IMR-90 (cell line): ENCODE measurements at regions not wholly inside any gene's neighbourhood (a gene's known extent, or its start where the extent isn't known, plus 50 kb on each side); places are given as distances from the start of the nearest gene placed in this dataset.

Source experiments
- ATAC-seq: fragments of 200-7000 bp; cut with Tn5 transposase; 2 replicates; pipeline ENCODE4 v1.9.1; 2020; ENCODE audit warnings: low read depth, mild to moderate bottlenecking, moderate library complexity
- BruUV-seq: library from RNA; stranded (reverse); fragments of 400-500 nt; replicated peaks from 2 replicates; lab custom pipeline; 2021; lab: Mats Ljungman, UMichigan
- CTCF ChIA-PET: fragments of 300-600 bp; formaldehyde crosslinking; extraction: SDS; loops from one replicate; lab custom pipeline; 2021; ENCODE audit warnings: antibody characterized with exemption; lab: Yijun Ruan, JAX
- POLR2A ChIA-PET: fragments of 300-600 bp; sonication (Branson Sonifier 250); formaldehyde crosslinking; loops from one replicate; lab custom pipeline; 2022; ENCODE audit warnings: antibody characterized with exemption; ENCODE audit not compliant: unreplicated experiment; lab: Charles Lee
- DNase-seq: peaks from one replicate; pipeline ENCODE4 v3.0.0; 2013
- H2AFZ ChIP-seq: replicated peaks from 2 replicates; pipeline ENCODE3; 2013; ENCODE audit warnings: low read length, mild to moderate bottlenecking; ENCODE audit not compliant: poor library complexity
- H2AK5ac ChIP-seq: 2 replicates; pipeline ENCODE4 v1.6.1; 2013; ENCODE audit warnings: low read depth, low read length, inconsistent platforms
- H2AK9ac ChIP-seq: replicated peaks from 2 replicates; pipeline ENCODE3; 2013; ENCODE audit warnings: mild to moderate bottlenecking, low read depth, low read length, moderate library complexity; ENCODE audit not compliant: poor library complexity
- H2BK120ac ChIP-seq: 2 replicates; pipeline ENCODE4 v1.6.1; 2013; ENCODE audit warnings: low read depth, low read length, inconsistent platforms
- H2BK15ac ChIP-seq: 3 replicates; pipeline ENCODE4 v1.6.1; 2013; ENCODE audit warnings: low read depth, low read length, inconsistent platforms
- H2BK20ac ChIP-seq: 2 replicates; pipeline ENCODE4 v1.6.1; 2013; ENCODE audit warnings: low read depth, mild to moderate bottlenecking, inconsistent platforms, low read length, moderate library complexity
- H2BK5ac ChIP-seq: 2 replicates; pipeline ENCODE4 v1.6.1; 2013; ENCODE audit warnings: mild to moderate bottlenecking, low read depth, low read length, inconsistent platforms; ENCODE audit not compliant: poor library complexity, severe bottlenecking
- H3K14ac ChIP-seq: replicated peaks from 2 replicates; pipeline ENCODE4 v1.6.1; 2013; ENCODE audit warnings: low read depth, low read length, inconsistent platforms
- H3K18ac ChIP-seq: 2 replicates; pipeline ENCODE4 v1.6.1; 2013; ENCODE audit warnings: low read depth, low read length, control low read depth
- H3K23ac ChIP-seq: 2 replicates; pipeline ENCODE4 v1.6.1; 2013; ENCODE audit warnings: low read depth, low read length, inconsistent platforms
- H3K27ac ChIP-seq: 2 replicates; pipeline ENCODE4 v1.5.1; 2013; ENCODE audit warnings: mild to moderate bottlenecking, control low read depth, low read length; ENCODE audit not compliant: insufficient read depth
- H3K27me3 ChIP-seq: 2 replicates; pipeline ENCODE4 v1.6.1; 2013; ENCODE audit warnings: low read length; ENCODE audit not compliant: control insufficient read depth, insufficient read depth
- H3K36me3 ChIP-seq: 2 replicates; pipeline ENCODE4 v1.6.1; 2013; ENCODE audit warnings: low read length, mixed read lengths; ENCODE audit not compliant: control insufficient read depth, insufficient read depth
- H3K4ac ChIP-seq: 2 replicates; pipeline ENCODE4 v1.6.1; 2013; ENCODE audit warnings: low read depth, low read length, inconsistent platforms
- H3K4me1 ChIP-seq: 2 replicates; pipeline ENCODE4 v1.6.1; 2013; ENCODE audit warnings: low read length, mixed read lengths; ENCODE audit not compliant: control insufficient read depth, insufficient read depth
- H3K4me2 ChIP-seq: 2 replicates; pipeline ENCODE4 v1.6.1; 2013; ENCODE audit warnings: low read depth, mild to moderate bottlenecking, control low read depth, low read length, moderate library complexity
- H3K4me3 ChIP-seq: 2 replicates; pipeline ENCODE4 v1.5.1; 2013; ENCODE audit warnings: low read depth, mild to moderate bottlenecking, control low read depth, low read length, moderate library complexity; ENCODE audit not compliant: insufficient read depth
- H3K56ac ChIP-seq: 2 replicates; pipeline ENCODE4 v1.6.1; 2013; ENCODE audit warnings: low read length, inconsistent platforms; ENCODE audit not compliant: insufficient read depth; ENCODE audit errors: extremely low read depth
- H3K79me1 ChIP-seq, 2 experiments: 2 replicates each; pipeline ENCODE4 v1.6.1; 2013; ENCODE audit warnings: low read length in 2 of 2, inconsistent platforms in 1 of 2, low read depth in 1 of 2
- H3K9ac ChIP-seq: 2 replicates; pipeline ENCODE4 v1.6.1; 2013; ENCODE audit warnings: low read depth, low read length, control low read depth
- H3K9me1 ChIP-seq: 2 replicates; pipeline ENCODE4 v1.6.1; 2013; ENCODE audit warnings: low read length, inconsistent platforms; ENCODE audit not compliant: insufficient read depth
- H3K9me3 ChIP-seq: 2 replicates; pipeline ENCODE4 v1.6.1; 2013; ENCODE audit warnings: low read length; ENCODE audit not compliant: control insufficient read depth, insufficient read depth
- H4K20me1 ChIP-seq: 2 replicates; pipeline ENCODE4 v1.6.1; 2013; ENCODE audit warnings: low read length, inconsistent platforms; ENCODE audit not compliant: insufficient read depth
- H4K5ac ChIP-seq: 2 replicates; pipeline ENCODE4 v1.6.1; 2013; ENCODE audit warnings: mild to moderate bottlenecking, low read depth, low read length, control low read depth
- H4K8ac ChIP-seq, 2 experiments: 2 replicates each; pipeline ENCODE4 v1.6.1; 2013; ENCODE audit warnings: low read depth in 2 of 2, low read length in 2 of 2, control low read depth in 1 of 2, inconsistent platforms in 1 of 2
- H4K91ac ChIP-seq: 2 replicates; pipeline ENCODE4 v1.6.1; 2013; ENCODE audit warnings: low read depth, low read length, inconsistent platforms; ENCODE audit not compliant: insufficient read depth
- BHLHE40 ChIP-seq: fragments of 150-350 bp; IDR thresholded peaks from 2 replicates; pipeline ENCODE4 v1.6.1; 2016; ENCODE audit warnings: mild to moderate bottlenecking, low read depth, low read length
- CEBPB ChIP-seq: IDR thresholded peaks from 2 replicates; pipeline ENCODE4 v1.6.1; 2012; ENCODE audit warnings: low read depth, low read length, improper control_type of control experiment
- CHD1 ChIP-seq: IDR thresholded peaks from 2 replicates; pipeline ENCODE4 v1.6.1; 2012; ENCODE audit warnings: low read depth, low read length, improper control_type of control experiment
- FOS ChIP-seq: fragments of 150-350 bp; IDR thresholded peaks from 2 replicates; pipeline ENCODE4 v1.6.1; 2016; ENCODE audit warnings: low read depth, low read length
- MAFK ChIP-seq: IDR thresholded peaks from 2 replicates; pipeline ENCODE4 v1.6.1; 2012; ENCODE audit warnings: low read depth, low read length, improper control_type of control experiment
- MAZ ChIP-seq: IDR thresholded peaks from 2 replicates; pipeline ENCODE4 v1.6.1; 2012; ENCODE audit warnings: low read depth, mild to moderate bottlenecking, low read length, improper control_type of control experiment, moderate library complexity, borderline replicate concordance
- MXI1 ChIP-seq: IDR thresholded peaks from 2 replicates; pipeline ENCODE4 v1.6.1; 2012; ENCODE audit warnings: low read depth, mild to moderate bottlenecking, low read length, moderate library complexity, borderline replicate concordance
- NFE2L2 ChIP-seq: fragments of 150-350 bp; IDR thresholded peaks from 2 replicates; pipeline ENCODE4 v1.6.1; 2016; ENCODE audit warnings: low read depth, mild to moderate bottlenecking, low read length
- POLR2A ChIP-seq: IDR thresholded peaks from 2 replicates; pipeline ENCODE4 v1.6.1; 2012; ENCODE audit warnings: mild to moderate bottlenecking, low read depth, low read length
- RAD21 ChIP-seq: IDR thresholded peaks from 2 replicates; pipeline ENCODE4 v1.6.1; 2012; ENCODE audit warnings: low read length, improper control_type of control experiment
- RCOR1 ChIP-seq: IDR thresholded peaks from 2 replicates; pipeline ENCODE4 v1.6.1; 2012; ENCODE audit warnings: mild to moderate bottlenecking, low read length, improper control_type of control experiment; ENCODE audit not compliant: insufficient replicate concordance
- RFX5 ChIP-seq: IDR thresholded peaks from 2 replicates; pipeline ENCODE4 v1.8.0; 2012; ENCODE audit warnings: low read depth, mild to moderate bottlenecking, low read length, moderate library complexity
- SMC3 ChIP-seq: fragments of 150-350 bp; IDR thresholded peaks from 2 replicates; pipeline ENCODE4 v1.6.1; 2016; ENCODE audit warnings: low read depth, mild to moderate bottlenecking, antibody characterized with exemption, low read length, moderate library complexity
- WGBS, 2 experiments: methylation state at CpG; one replicate each; pipeline versions ENCODE4 v1.1.5 to v1.1.7; 2013; ENCODE audit warnings: missing lambda C conversion rate in 2 of 2; ENCODE audit not compliant: insufficient read length in 1 of 2; ENCODE audit errors: extremely low coverage in 2 of 2; 5-methylcytosine and 5-hydroxymethylcytosine counted together
- dilution Hi-C: fragments of 300-500 bp; cut with HindIII; formaldehyde crosslinking; loops from one replicate; pipeline ENCODE4 v1.14.3; 2018; ENCODE audit warnings: low sequenced_read_pairs; ENCODE audit not compliant: unreplicated experiment
- in situ Hi-C: fragments of 300-500 bp; cut with MboI; formaldehyde crosslinking; loops from 3 replicates; pipeline ENCODE4 v1.14.3; 2019; ENCODE audit warnings: low sequenced_read_pairs, inconsistent platforms, mixed read lengths
- intact Hi-C: fragments of 100-400 bp; cut with micrococcal nuclease; formaldehyde crosslinking; loops from 2 replicates; pipeline ENCODE4 v1.10.0; 2022
- TF ChIP-seq, protein P1 (sequence below): fragments of 150-350 bp; IDR thresholded peaks from 2 replicates; pipeline ENCODE4 v1.6.1; 2017; ENCODE audit warnings: mild to moderate bottlenecking, antibody characterized with exemption, low read length, low read depth
- TF ChIP-seq, protein P2 (sequence below): conservative IDR thresholded peaks from 2 replicates; pipeline ENCODE4 v1.5.1; 2012; ENCODE audit warnings: mild to moderate bottlenecking, low read depth, low read length, improper control_type of control experiment
- TF ChIP-seq, protein P3 (sequence below): fragments of 150-350 bp; IDR thresholded peaks from 2 replicates; pipeline ENCODE4 v1.6.1; 2016; ENCODE audit warnings: low read depth, mild to moderate bottlenecking, low read length, moderate library complexity, borderline replicate concordance

DNA sequence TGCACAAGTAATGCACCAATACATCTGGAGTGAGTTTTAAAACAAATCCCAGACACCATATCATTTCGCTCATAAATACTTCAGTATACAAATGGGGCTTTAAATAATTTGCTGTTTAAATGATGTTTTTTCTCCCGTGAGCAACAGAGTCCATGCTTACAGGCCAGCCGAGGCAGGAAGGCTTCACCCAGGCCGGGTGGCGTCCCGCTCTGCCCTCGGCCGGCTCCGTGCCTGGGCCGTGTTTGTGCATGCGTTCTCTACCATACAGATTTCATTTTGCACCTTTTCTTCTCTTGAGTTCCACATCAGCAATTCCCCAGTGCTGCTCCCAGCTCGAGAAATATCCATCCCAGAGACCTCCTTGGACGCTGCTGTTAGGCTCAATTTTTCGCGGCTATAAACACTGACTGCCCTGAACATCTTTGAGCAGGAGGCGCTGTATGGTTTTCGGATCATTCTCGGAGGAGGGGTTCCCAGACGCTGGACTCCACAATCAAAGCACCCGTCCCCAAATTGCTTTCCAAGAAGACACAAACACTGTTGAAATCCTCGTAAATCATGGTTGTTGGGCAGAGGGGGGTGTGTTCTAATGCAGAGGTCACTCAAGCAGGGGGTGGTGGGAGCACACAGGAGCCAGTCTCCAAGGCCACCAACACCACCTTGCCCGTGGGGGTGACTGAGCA lies 91.6 kb downstream of the MICALL2 start:
- H2BK120ac ChIP-seq: no peak overlapping the region
- no peak overlapping the region for H4K8ac ChIP-seq
- H2BK5ac ChIP-seq: no peak overlapping the region
- H3K4me2 ChIP-seq: no peak overlapping the region
- no peak overlapping the region for H3K23ac ChIP-seq
- H2BK20ac ChIP-seq: no peak overlapping the region
- no peaks in the 10 kb centered on the region for H3K4me1 ChIP-seq
- H2AFZ ChIP-seq: no peak overlapping the region
- TF ChIP-seq BHLHE40: no peak
- TF ChIP-seq MAZ: no peak
- TF ChIP-seq MAFK: no peak
- TF ChIP-seq POLR2A: no peak
- TF ChIP-seq, protein P1, sequence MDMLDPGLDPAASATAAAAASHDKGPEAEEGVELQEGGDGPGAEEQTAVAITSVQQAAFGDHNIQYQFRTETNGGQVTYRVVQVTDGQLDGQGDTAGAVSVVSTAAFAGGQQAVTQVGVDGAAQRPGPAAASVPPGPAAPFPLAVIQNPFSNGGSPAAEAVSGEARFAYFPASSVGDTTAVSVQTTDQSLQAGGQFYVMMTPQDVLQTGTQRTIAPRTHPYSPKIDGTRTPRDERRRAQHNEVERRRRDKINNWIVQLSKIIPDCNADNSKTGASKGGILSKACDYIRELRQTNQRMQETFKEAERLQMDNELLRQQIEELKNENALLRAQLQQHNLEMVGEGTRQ: no peak
- no peak for TF ChIP-seq RFX5
- TF ChIP-seq MXI1: no peak
- no peak for TF ChIP-seq NFE2L2
- TF ChIP-seq FOS: no peak
- no peak for TF ChIP-seq CHD1
- TF ChIP-seq SMC3: no peak
- no peak for TF ChIP-seq CEBPB
- TF ChIP-seq RAD21: no peak
- TF ChIP-seq RCOR1: no peak
- TF ChIP-seq, protein P2, sequence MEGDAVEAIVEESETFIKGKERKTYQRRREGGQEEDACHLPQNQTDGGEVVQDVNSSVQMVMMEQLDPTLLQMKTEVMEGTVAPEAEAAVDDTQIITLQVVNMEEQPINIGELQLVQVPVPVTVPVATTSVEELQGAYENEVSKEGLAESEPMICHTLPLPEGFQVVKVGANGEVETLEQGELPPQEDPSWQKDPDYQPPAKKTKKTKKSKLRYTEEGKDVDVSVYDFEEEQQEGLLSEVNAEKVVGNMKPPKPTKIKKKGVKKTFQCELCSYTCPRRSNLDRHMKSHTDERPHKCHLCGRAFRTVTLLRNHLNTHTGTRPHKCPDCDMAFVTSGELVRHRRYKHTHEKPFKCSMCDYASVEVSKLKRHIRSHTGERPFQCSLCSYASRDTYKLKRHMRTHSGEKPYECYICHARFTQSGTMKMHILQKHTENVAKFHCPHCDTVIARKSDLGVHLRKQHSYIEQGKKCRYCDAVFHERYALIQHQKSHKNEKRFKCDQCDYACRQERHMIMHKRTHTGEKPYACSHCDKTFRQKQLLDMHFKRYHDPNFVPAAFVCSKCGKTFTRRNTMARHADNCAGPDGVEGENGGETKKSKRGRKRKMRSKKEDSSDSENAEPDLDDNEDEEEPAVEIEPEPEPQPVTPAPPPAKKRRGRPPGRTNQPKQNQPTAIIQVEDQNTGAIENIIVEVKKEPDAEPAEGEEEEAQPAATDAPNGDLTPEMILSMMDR: no peak
- TF ChIP-seq, protein P3, sequence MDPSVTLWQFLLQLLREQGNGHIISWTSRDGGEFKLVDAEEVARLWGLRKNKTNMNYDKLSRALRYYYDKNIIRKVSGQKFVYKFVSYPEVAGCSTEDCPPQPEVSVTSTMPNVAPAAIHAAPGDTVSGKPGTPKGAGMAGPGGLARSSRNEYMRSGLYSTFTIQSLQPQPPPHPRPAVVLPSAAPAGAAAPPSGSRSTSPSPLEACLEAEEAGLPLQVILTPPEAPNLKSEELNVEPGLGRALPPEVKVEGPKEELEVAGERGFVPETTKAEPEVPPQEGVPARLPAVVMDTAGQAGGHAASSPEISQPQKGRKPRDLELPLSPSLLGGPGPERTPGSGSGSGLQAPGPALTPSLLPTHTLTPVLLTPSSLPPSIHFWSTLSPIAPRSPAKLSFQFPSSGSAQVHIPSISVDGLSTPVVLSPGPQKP: no peak
- peaks cover 12% of the 10 kb centered on the region for H3K9me3 ChIP-seq
- H3K79me1 ChIP-seq: no peaks in the 10 kb centered on the region
- peaks cover 77% of the 10 kb centered on the region for H3K27me3 ChIP-seq
- no peaks in the 10 kb centered on the region for H3K36me3 ChIP-seq
- no peak overlapping the region for H3K4me3 ChIP-seq
- no peak overlapping the region for H3K56ac ChIP-seq
- no peak overlapping the region for H2BK15ac ChIP-seq
- no peak for DNase-seq
- H3K27ac ChIP-seq: no peak overlapping the region
- ChIA-PET POLR2A (no interaction called here), CTCF (no interaction called here)
- H3K4ac ChIP-seq: no peak overlapping the region
- no peak overlapping the region for H2AK5ac ChIP-seq
- no peak overlapping the region for H3K9ac ChIP-seq
- in situ Hi-C loops: no loop called here
- no peak overlapping the region for H4K5ac ChIP-seq
- H3K9me1 ChIP-seq: no peaks in the 10 kb centered on the region
- no peak overlapping the region for H3K14ac ChIP-seq
- H3K18ac ChIP-seq: no peak overlapping the region
- ATAC-seq: no peak
- no TSS peak for BruUV-seq
- WGBS, 2 experiments: 67% methylated on average over 1 of the region's 22 CpGs; no CpG with 5 or more reads in 1 of the 2 experiments
- intact Hi-C loops: no loop called here
- H4K20me1 ChIP-seq: no peaks in the 10 kb centered on the region; the same call in 1 of the 2 replicates
- no peak overlapping the region for H4K91ac ChIP-seq
- no peak overlapping the region for H2AK9ac ChIP-seq
- dilution Hi-C loops: no loop called here
